DND-41 (cell line): ENCODE measurements at regions not wholly inside any gene's neighbourhood (a gene's known extent, or its start where the extent isn't known, plus 50 kb on each side); places are given as distances from the start of the nearest gene placed in this dataset.

Experiments
- CTCF ChIP-seq: IDR thresholded peaks from 2 replicates; pipeline ENCODE4 v1.5.1; 2012; ENCODE audit warnings: borderline replicate concordance, low read length, moderate library complexity, mild to moderate bottlenecking; ENCODE audit not compliant: poor library complexity, severe bottlenecking; ENCODE audit errors: extremely low read depth
- EZH2 ChIP-seq: IDR thresholded peaks from 3 replicates; pipeline ENCODE4 v1.6.1; 2012; ENCODE audit warnings: borderline replicate concordance, low read depth, mild to moderate bottlenecking, moderate library complexity, low read length, inconsistent platforms; ENCODE audit not compliant: severe bottlenecking

GRCh38 chr20:59424976-59425375 lies 124.6 kb downstream of the EDN3 start:
- no peak for TF ChIP-seq CTCF
- TF ChIP-seq EZH2 = no peak
